ENCODE measurements at regions not wholly inside any gene's neighbourhood (a gene's known extent, or its start where the extent isn't known, plus 50 kb on each side); places are given as distances from the start of the nearest gene placed in this dataset.

- H2AFZ ChIP-seq (ENCODE audit: low read length): no peak overlapping the region
- H3K27ac ChIP-seq (ENCODE audit: insufficient read depth, low read length): no peak overlapping the region
- no peaks in the 10 kb centered on the region for H3K9me3 ChIP-seq (ENCODE audit: control insufficient read depth, insufficient read depth, low read depth, low read length)
- no peaks in the 10 kb centered on the region for H3K27me3 ChIP-seq (ENCODE audit: control insufficient read depth, insufficient read depth, low read length)
- H3K9ac ChIP-seq (ENCODE audit: insufficient read depth, low read length): no peak overlapping the region
- no peak overlapping the region for H3K4me3 ChIP-seq (replicated peaks in 1 of 4; ENCODE audit: control extremely low read depth in 1 of 4, insufficient read depth in 1 of 4, low read depth in 3 of 4, low read length in 4 of 4)
- no peak overlapping the region for H3K4me2 ChIP-seq (ENCODE audit: extremely low read depth, insufficient read depth, low read length)
- no peak for TF ChIP-seq EZH2 (IDR thresholded peaks at IDR 0.05; ENCODE audit: low read length, missing control alignments)
- TF ChIP-seq, protein P1, sequence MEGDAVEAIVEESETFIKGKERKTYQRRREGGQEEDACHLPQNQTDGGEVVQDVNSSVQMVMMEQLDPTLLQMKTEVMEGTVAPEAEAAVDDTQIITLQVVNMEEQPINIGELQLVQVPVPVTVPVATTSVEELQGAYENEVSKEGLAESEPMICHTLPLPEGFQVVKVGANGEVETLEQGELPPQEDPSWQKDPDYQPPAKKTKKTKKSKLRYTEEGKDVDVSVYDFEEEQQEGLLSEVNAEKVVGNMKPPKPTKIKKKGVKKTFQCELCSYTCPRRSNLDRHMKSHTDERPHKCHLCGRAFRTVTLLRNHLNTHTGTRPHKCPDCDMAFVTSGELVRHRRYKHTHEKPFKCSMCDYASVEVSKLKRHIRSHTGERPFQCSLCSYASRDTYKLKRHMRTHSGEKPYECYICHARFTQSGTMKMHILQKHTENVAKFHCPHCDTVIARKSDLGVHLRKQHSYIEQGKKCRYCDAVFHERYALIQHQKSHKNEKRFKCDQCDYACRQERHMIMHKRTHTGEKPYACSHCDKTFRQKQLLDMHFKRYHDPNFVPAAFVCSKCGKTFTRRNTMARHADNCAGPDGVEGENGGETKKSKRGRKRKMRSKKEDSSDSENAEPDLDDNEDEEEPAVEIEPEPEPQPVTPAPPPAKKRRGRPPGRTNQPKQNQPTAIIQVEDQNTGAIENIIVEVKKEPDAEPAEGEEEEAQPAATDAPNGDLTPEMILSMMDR (conservative IDR thresholded peaks at IDR 0.05 in 1 of 2, IDR thresholded peaks at IDR 0.05 in 1 of 2; ENCODE audit: low read depth in 1 of 2, low read length in 2 of 2): no peak
- H4K20me1 ChIP-seq (ENCODE audit: control insufficient read depth, extremely low read depth, insufficient read depth, low read length): no peaks in the 10 kb centered on the region
- H3K79me2 ChIP-seq (ENCODE audit: control insufficient read depth, insufficient read depth, low read length): no peaks in the 10 kb centered on the region
- DNase-seq (ENCODE audit: low read depth in 2 of 2): no peak
- H3K36me3 ChIP-seq (ENCODE audit: control insufficient read depth, insufficient read depth, low read length): no peaks in the 10 kb centered on the region
- no peaks in the 10 kb centered on the region for H3K4me1 ChIP-seq (ENCODE audit: control insufficient read depth, extremely low read depth, insufficient read depth, low read length)
Measured at GRCh38 chr1:60343736-60344135, 270.2 kb upstream of the C1orf87 start.

DNA sequence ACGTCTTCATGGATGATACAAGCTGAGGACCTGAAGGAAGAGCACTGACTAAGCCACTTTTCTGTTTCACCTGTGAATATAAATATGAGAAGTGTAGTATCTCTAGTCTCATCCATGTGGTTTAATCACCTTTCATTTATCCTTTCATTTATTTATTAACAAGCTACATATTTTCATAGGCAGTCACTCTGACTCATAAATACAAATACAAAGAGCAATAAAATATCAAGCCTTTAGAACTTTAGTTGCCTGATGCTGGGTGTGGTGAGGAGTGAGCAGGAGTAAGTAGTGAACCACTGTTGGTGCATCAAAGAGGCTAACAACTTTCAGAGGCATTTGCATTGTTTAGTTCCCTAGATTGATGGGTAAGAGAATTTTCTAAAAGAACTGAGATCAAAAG is 269.0 kb upstream of the C1orf87 start:
- no peak overlapping the region for H3K4me2 ChIP-seq (ENCODE audit: extremely low read depth, insufficient read depth, low read length)
- no peaks in the 10 kb centered on the region for H3K79me2 ChIP-seq (ENCODE audit: control insufficient read depth, insufficient read depth, low read length)
- H3K27me3 ChIP-seq (ENCODE audit: control insufficient read depth, insufficient read depth, low read length): no peaks in the 10 kb centered on the region
- no peaks in the 10 kb centered on the region for H3K9me3 ChIP-seq (ENCODE audit: control insufficient read depth, insufficient read depth, low read depth, low read length)
- no peak overlapping the region for H3K27ac ChIP-seq (ENCODE audit: insufficient read depth, low read length)
- no peak overlapping the region for H3K9ac ChIP-seq (ENCODE audit: insufficient read depth, low read length)
- no peak for TF ChIP-seq EZH2 (IDR thresholded peaks at IDR 0.05; ENCODE audit: low read length, missing control alignments)
- TF ChIP-seq, protein P1 (conservative IDR thresholded peaks at IDR 0.05 in 1 of 2, IDR thresholded peaks at IDR 0.05 in 1 of 2; ENCODE audit: low read depth in 1 of 2, low read length in 2 of 2): no peak
- no peaks in the 10 kb centered on the region for H3K36me3 ChIP-seq (ENCODE audit: control insufficient read depth, insufficient read depth, low read length)
- no peaks in the 10 kb centered on the region for H3K4me1 ChIP-seq (ENCODE audit: control insufficient read depth, extremely low read depth, insufficient read depth, low read length)
- no peaks in the 10 kb centered on the region for H4K20me1 ChIP-seq (ENCODE audit: control insufficient read depth, extremely low read depth, insufficient read depth, low read length)
- H3K4me3 ChIP-seq (replicated peaks in 1 of 4; ENCODE audit: control extremely low read depth in 1 of 4, insufficient read depth in 1 of 4, low read depth in 3 of 4, low read length in 4 of 4): no peak overlapping the region
- no peak for DNase-seq (ENCODE audit: low read depth in 2 of 2)
- no peak overlapping the region for H2AFZ ChIP-seq (ENCODE audit: low read length)

DNA sequence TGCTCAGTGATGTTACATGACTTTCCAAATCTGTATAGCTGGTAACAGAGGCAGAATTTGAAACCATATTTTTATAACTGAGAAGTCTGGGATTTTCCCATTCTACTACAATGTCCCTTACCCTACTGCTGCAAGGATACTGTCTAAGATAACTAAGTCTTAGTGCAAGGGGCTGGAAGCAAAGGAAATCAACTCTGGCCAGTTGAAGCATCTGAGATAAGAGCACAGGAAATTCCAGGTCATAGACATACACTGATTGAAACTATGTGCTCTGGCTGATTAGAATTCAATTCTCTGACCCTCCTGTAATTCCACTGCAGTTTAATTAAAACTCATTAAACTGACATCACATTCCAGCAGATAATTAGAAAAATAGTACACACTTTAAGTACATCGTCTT is 267.7 kb upstream of the C1orf87 start:
- Histone ChIP-seq H3K36me3 (ENCODE audit: control insufficient read depth, insufficient read depth, low read length) (no peaks in the 10 kb centered on the region), H3K79me2 (ENCODE audit: control insufficient read depth, insufficient read depth, low read length) (no peaks in the 10 kb centered on the region), H3K4me2 (ENCODE audit: extremely low read depth, insufficient read depth, low read length) (no peak overlapping the region), H3K4me1 (ENCODE audit: control insufficient read depth, extremely low read depth, insufficient read depth, low read length) (no peaks in the 10 kb centered on the region), H3K9ac (ENCODE audit: insufficient read depth, low read length) (no peak overlapping the region), H3K9me3 (ENCODE audit: control insufficient read depth, insufficient read depth, low read depth, low read length) (no peaks in the 10 kb centered on the region), H3K4me3 (replicated peaks in 1 of 4; ENCODE audit: control extremely low read depth in 1 of 4, insufficient read depth in 1 of 4, low read depth in 3 of 4, low read length in 4 of 4) (no peak overlapping the region), H3K27ac (ENCODE audit: insufficient read depth, low read length) (no peak overlapping the region), H3K27me3 (ENCODE audit: control insufficient read depth, insufficient read depth, low read length) (no peaks in the 10 kb centered on the region), H2AFZ (ENCODE audit: low read length) (no peak overlapping the region), H4K20me1 (ENCODE audit: control insufficient read depth, extremely low read depth, insufficient read depth, low read length) (no peaks in the 10 kb centered on the region)
- DNase-seq (ENCODE audit: low read depth in 2 of 2): no peak
- TF ChIP-seq, protein P1 (conservative IDR thresholded peaks at IDR 0.05 in 1 of 2, IDR thresholded peaks at IDR 0.05 in 1 of 2; ENCODE audit: low read depth in 1 of 2, low read length in 2 of 2): no peak
- TF ChIP-seq EZH2 (IDR thresholded peaks at IDR 0.05; ENCODE audit: low read length, missing control alignments): no peak

All from fibroblast of lung (primary cell).